HG02642 (cell line): ENCODE measurements at regions not wholly inside any gene's neighbourhood (a gene's known extent, or its start where the extent isn't known, plus 50 kb on each side); places are given as distances from the start of the nearest gene placed in this dataset.

ENCODE experiments used
- ATAC-seq: cut with Tn5 transposase; IDR thresholded peaks from one replicate; pipeline ENCODE4 v1.9.1; 2021; ENCODE audit warnings: mild to moderate bottlenecking; ENCODE audit not compliant: unreplicated experiment, poor library complexity

DNA sequence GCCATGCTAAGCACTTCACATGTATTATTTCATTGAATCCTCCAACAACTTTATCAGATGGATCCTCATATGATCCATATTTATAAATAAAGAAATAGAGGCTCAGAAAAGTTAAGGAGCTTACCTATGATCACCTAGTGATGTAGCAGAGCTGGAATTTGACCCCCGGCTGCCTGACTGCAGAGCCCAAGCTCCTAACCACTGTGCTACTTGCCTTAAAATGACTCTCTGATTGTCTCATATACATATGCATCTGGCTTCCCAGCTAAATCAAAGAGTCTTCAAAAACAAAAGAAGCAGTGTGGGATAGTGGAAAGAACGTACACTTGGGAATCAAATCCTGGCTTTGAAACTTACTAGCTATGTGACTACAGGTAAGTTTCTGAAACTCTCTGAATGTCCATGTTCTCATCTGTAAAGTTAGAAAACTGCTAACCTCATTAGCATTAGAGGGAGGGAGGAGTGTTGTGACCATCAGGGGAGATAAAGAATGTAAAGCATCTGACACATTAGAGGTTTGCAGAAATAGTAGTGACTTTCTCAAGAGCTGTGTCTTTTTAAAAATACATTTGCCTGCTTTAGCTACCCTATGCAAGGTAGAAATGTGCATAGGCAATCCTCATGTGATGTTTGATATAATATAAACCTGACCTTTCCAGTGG is 67.2 kb upstream of the BARHL2 start:
- ATAC-seq: no peak

DNA sequence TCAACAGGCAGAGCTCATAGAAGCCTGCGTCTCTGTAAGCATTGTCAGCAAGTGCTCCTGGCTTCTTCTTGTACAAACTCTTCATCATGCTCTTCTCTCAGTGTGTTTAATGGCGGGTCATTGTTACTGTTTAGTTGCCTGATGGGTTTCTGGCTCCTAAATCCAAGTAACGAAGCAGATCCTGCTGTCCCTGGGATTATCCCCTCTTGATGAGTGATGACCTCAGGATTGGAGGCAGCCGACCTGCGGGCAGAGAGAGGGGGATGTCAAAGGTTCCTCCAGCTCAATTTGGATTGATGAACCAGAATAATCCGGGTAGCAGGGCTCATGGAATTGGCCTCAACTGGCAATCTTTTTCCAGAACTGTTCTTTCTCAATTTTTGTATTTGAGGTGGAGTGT is 66.1 kb upstream of the BARHL2 start:
- no peak for ATAC-seq

DNA sequence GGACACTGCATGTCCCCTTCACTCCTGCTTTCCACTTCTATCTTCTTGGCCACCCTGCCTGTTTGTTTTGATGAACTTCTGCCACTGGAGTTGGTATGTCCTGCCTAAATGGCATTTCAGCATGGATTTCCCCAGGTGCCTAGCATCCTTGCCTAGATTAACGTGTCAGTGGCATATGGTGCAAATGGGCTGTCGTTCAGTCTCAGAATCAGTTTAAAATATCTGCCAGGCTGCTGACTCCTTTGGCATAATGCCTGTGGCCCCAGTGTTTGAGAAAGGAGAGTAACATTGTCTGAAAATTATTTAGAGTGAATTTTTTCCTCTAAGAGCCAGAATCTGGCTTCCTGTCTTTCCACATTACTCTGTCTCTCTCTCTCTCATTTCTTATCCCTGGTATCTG is 64.9 kb upstream of the BARHL2 start:
- ATAC-seq: no peak

DNA sequence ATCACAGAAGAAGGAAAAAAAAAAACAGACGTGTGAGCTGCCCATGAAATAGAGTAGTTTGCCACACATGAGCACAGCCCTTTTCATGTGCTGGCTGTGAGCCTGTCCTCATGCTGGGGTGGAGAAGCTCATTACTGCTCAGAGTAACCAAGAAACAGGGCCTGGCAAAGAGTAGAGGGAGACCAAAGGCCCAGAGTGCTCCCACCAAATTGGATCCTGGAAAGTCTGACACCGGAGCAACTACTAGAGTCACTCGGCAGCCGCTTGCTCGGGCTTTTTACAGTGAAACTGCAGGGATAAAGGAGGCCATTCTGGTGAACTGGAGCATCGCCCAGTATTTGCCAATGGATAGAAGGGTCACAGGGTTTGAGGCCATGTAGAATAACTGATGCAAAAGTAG is 64.4 kb upstream of the BARHL2 start:
- no peak for ATAC-seq

DNA sequence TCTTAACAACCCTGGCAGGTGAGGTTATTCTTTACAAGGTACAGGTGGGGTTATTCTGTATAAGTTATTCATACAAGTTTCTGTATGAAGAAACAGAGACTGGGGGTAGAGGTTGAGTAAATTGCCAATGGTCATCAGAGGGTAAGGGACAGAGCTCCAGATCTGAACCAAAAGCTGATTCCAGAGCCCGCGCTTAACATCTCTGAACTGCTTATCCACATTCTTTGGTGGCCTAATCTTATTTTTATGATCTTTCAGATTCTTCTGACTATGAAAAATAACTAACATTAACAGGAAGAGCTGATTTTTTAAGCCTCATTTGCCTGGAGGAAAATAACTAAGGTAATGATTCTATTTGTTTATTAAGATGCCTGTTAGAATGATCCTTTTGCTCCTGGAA is 63.9 kb upstream of the BARHL2 start:
- no peak for ATAC-seq

DNA sequence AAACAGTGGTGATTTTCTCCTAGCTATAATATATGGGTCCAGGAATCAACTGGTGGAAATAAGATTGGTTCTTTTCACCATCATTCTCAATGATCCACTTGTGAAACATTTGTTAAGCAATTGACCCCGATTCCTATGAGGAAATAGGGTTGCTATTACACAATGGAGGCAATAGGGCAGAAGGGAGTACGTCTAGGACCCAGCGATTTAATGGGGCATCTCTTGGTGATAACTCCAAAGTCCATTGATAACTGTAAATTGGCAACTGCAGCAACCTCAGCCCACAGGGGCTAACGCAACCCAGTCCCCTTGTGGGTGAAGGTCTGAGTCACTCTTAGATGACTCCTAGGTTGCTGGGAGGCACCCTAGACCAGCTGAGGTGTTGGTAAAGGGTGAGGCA is 62.5 kb upstream of the BARHL2 start:
- ATAC-seq: no peak

DNA sequence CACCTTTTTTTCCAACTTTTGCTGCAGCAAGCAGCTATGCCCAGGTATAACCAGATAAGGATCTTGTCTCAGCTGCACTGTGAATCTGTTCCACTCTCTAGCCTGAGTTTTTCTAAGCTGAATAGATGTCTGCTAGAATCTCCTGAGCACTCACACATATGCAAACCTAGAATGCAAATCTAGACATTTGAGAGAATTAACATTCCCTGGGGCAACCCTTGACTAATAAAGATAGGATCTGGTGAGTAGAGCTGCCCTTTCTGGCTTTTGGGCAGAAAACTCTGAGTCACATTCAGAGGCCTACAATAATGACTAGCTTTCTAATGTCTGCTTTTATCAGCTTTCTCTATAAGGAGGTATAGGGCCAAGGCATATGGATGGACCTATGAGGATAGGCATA is 61.4 kb upstream of the BARHL2 start:
- no peak for ATAC-seq

DNA sequence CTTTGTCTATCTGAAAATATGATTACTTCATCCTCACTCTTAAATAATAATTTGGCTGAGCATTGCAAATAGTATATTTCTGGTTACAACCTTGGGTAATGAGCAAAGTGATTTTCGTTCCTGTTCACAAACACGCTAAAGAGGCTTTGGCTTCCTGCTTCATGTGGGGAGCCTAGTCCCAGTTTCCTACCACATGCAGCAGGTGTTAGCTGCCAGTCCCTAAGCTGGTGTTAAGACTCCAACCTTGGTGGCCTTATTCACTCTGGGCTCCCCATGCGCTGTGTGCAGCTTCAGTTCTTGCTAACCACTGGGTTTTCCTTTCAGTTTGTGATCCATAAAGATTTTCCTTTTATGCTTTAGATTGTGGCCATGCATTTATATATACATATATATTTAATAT is 56.7 kb upstream of the BARHL2 start:
- no peak for ATAC-seq

DNA sequence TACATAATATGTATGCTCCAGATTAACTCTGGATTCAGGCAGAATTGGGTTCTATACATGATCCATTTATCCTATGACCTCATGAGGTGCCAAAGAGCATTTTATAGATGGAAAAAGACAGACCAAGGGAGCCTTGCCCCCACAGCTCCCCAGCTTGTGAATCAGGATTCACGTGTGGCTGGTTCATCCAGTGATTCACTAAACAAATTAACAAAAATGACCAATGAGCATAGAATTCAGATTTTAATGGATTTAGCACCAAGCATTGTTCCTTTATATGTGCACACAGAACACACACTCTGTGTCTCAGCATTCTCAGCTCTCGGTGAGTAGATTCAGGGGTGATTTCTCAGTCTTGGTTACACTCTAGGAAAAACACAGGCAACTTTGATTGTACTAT is 51.7 kb upstream of the BARHL2 start:
- ATAC-seq: no peak

DNA sequence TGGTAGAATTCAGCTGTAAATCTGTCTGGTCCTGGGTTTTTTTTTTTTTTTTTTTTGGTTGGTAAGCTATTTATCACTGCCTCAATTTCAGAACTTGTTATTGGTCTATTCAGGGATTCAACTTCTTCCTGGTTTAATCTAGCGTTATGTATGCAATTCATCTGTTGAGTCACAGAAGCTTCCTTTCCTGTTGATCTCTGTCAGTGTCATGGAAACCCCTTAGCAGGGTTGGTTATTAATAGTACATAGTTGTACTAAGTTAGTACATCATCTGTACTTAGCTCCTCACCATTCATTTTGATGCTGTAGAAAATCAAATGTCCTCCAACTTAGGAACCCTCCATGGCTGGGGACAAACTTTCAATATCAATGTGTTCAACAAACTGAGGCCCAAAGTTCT is 51.0 kb upstream of the BARHL2 start:
- ATAC-seq: no peak
